ENCODE measurements at regions not wholly inside any gene's neighbourhood (a gene's known extent, or its start where the extent isn't known, plus 50 kb on each side); places are given as distances from the start of the nearest gene placed in this dataset.
A peak's percentile ranks its signal among the peaks of the same experiment; 100 is the strongest.
"Not testable (repeated sequence)": the region's sequence is repeated elsewhere in the genome, so short reads cannot be mapped to it uniquely, and the experiment has no call there.

DNA sequence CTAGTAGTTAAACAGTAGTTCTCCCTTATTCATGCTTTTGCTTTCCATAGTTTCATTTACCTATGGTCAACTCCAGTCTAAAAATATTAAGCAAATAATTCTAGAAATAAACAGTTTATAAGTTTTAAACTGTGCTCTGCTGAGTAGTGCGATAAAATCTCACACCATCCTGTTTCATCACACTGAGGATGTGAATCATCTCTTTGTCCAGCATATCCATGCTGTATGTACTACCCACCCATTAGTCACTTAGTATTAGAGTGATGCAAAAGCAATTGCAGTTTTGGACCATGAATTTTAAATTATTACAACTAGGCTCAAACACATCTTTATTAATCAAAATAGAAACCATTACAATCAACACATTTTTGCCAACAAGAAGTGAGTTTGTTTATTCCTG is 187.4 kb downstream of the TEX13C start:
- no peak for DNase-seq

DNA sequence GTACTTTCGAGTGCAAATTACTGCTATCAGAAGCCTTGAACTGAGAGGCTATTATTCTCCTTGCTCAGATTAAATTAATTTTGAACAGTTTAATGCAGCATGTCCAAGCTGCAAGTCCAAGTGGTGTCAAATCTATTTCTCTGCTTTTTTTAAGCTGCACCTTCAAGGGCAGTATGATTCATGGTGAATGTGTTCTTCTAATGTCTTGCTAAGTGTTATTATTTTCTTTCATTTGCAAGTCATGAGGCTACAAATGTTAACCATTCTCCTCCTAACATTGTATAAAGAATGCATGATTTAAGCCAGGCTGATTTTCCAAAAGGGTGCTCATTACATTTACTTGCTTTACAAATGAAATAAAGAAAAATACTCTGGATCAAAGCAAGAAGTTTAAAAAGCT is 200.4 kb downstream of the TEX13C start:
- DNase-seq = no peak

DNA sequence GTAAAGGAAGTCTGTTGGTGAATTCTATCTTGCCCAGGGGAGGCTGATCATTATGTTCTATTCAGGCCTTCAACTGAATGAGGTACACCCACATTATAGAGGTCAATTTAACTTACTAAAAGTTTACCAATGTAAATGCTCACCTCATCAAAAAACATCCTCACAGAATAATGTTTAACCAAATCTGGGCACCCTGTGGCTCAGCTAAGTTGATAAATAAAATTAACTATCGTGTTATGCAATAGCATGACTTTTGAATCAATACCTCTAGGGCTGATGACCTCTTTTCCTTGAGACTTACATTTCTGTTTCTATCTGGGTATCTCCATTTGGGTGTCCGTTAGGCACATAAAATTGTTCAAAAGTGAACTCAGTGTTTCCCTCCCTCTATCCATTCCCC is 203.1 kb downstream of the TEX13C start:
- no peak for DNase-seq

DNA sequence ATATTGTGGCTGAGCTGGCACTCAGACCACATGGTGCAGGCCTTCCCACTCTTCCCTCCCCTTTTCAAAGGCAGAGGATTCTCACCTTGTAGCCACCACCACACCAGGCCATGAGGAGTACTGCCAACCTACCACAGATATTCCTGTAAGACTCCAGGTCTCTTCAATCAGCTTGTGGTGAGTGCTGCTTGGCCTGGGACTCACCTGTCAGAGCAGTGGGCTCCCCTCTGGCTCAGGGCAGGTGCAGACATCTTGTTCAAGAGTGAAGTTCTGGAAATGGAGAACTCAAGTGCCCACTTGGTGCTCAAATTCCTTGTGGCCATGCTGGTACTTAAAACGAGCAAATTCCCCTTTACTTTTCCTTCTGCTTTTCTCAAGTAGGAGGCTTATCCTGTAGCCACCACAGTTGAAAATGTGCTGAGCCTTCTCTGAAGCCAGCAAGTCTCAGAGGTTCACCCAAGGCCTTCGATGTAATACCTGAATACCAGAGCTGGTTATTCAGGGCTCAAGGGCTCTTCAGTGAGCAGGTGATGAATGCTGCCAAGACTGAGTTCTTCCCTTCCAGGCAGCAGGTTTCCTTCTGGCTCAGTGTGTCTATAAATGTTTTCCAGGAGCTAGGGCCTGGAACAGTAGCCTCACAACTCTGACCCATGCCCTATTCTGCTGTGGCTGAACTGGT is 212.9 kb downstream of the TEX13C start:
- DNase-seq = no peak

DNA sequence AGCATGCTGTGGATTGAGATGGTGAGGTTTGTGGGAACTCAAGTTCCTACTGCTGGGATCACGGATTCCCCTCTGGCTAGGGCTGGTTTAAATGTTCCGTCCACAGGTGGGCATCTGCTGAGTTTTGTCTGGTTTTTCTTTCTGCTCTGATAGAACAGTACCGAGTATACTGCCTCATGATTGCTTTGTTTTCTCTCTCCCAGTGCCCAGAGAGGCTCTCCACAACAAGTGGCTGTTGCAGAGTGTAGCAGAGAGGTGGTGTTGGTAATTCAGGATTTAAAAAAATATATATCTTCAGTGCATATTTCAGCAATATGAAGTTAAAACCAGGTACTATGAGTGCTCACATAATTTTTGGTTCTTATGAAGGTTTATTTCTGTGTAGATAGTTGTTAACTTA is 213.7 kb downstream of the TEX13C start:
- no peak for DNase-seq

DNA sequence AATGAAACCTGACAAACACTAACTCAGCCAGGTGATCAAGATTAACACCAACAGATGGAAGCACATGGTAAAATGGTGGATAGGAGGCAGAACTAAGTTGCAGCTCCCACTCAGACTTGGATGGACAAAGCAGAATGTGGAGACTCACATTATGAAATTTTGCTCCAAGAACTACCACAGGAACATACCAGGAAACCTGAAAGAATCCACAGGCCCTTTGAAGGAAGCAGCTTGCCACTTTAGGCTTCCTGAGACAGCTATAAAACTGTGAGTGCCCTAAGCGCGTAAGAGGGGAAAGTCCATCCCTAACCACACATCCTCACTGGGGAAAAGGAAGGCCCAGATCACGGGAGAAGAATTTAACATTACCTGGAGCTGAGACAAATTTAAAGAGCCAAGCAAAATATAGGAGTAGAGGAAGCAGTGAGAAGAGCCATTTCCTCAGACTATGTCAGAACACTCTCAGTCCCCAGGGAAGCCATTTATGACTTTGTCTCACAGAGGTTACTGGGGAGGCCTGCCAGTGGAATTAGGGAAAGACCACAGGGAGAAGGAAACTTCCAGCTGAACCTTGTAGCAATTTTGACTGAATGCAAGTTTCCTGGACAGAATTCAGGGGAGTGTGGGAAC is 224.5 kb downstream of the TEX13C start:
- DNase-seq = no peak

DNA sequence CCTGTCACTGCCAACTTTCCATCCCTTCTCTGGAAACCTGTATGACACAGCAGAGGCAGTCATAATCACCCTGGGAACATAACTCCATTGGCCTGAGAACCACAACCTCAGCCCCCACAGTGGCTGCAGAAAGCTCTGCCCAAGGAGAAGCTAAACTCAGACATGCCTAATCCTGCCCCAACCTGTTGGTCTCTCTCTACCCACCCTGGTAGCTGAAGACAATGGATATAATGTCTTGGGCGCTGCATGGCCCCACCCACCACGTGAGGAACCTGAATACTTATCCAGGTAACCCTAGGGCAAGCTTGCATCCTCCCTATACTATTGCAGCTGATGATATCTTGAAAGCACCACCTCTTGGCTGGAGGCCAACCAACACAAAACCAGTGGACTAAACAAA is 225.2 kb downstream of the TEX13C start:
- no peak for DNase-seq

DNA sequence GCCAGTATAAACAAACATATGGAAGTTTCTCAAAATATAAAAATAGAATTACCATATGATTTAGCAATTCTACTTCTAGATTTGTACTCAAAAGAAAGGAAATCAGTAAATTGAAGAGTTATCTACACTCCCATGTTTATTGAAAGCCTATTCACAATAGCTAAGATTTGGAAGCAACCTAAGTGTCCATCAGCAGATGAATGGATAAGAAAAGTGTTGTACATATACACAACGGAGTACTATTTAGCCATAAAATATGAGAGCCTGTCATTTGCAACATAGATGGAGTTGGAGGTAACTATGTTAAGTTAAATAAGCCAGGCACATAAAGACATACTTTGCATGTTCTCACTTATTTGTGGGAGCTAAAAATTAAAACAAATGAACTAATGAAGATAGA is 257.8 kb downstream of the TEX13C start:
- DNase-seq = no peak

DNA sequence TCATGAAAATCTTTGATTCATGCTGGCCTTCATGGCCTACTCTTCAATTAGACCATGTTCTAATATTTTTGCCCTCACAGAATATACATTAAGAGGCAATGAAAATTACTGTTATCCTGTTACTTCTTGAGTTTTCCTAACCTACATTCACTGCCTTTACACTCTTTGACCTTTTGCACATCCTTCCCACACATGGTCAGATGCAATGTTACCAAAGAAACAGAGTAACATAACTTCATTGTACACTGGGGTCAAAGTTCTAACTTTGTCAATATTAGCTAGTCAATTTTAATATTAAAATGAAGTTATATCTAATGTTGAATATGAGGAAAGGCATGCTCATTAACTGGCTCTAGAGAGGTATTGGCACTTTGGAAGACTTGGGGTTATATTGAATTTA is 284.8 kb downstream of the TEX13C start:
- no peak for DNase-seq

DNA sequence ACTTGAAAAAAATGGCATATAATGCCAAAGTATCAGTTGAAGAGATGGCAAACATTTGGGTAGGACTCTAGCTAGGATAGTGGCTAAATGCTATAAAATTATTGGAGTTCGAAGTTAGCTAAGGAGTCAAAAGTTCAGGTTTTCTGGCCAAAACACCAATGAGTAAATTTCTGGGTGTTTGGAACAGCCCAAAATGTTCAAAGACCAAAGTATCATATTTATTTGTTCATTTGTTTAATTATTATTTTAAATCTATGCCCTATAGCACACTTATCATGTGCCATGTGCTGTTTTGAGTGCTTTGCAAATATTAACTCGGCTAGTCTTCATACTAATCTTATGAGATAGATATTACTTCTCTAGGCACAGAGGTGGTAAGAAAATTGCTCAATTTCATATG is 285.5 kb downstream of the TEX13C start:
- no peak for DNase-seq

DNA sequence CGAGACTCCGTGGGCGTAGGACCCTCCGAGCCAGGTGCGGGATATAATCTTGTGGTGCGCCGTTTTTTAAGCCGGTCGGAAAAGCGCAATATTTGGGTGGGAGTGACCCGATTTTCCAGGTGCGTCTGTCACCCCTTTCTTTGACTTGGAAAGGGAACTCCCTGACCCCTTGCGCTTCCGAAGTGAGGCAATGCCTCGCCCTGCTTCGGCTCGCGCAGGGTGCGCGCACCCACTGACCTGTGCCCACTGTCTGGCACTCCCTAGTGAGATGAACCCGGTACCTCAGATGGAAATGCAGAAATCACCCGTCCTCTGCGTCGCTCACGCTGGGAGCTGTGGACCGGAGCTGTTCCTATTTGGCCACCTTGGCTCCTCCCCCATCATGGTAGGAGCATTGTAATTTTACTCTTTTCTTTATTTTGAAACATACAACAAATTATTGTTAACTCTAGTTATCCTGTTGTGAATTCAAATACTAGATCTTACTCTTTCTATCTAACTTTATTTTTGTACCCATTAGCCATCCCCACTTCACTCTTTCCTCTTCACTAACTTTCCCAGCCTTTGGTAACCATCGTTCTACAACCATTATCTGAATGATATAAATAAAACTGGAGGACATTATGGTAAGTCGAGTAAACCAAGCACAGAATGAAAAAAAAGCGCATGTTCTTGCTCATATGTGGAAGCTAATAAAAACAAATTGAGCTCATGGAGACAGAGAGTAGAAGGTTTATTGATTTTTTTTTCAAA is 295.1 kb downstream of the TEX13C start:
- DNase-seq = not testable (repeated sequence)

DNA sequence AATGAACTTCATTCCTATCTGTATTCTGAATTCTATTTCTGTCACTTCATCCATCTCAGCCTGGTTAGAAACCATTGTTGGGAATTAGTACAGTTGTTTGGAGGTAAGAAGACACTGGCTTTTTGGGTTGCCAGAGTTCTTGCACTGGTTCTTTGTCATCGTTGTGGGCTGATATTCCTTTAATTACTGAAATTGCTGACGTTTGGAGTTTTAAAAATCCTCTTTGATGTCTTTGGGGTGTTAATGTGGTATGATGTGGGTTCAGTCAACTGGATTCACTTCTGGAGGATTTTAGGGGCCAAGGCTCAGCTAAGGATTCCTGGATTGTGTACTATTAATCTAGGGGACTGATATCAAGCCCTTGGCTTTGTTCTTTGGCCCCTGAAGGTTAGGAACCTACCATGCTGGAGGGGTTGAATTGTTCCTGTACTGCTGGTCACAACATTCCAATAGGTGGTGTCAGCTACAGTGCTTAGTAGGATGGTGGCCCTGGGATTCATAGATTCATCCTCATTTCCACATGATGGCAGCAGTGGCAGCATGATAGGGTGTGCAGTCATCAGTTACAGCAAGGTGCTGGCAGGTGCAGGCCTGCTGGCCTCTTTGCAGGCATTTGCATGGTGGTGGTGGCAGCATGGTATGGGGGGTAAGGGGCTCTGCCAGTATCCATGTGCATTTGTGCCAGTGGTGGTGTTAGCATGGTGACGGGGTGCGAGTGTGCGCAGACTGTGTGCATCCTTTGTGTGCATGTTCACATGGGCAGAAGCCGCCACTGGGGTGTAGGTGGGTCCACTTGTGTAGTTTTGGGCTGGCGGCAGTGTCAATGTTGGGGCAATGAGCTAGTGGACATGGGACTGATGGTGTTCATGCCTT is 301.3 kb downstream of the TEX13C start:
- no peak for DNase-seq

DNA sequence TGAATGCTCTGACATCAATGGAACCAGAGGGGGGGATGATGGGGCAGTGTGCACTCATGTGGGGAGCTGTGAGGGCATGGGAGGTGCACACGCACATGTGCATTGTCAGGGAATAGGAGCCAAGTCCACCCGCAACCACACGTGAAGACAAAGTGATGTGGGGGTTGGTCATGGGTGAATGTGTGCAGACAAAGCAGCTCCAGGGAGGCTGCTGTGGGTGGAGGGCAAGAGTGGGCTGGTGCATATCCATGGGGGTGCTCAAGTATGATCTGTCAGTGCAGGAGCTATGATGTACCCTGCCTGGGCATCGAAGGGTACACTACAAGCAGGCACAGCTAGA is 301.9 kb downstream of the TEX13C start:
- DNase-seq = no peak

DNA sequence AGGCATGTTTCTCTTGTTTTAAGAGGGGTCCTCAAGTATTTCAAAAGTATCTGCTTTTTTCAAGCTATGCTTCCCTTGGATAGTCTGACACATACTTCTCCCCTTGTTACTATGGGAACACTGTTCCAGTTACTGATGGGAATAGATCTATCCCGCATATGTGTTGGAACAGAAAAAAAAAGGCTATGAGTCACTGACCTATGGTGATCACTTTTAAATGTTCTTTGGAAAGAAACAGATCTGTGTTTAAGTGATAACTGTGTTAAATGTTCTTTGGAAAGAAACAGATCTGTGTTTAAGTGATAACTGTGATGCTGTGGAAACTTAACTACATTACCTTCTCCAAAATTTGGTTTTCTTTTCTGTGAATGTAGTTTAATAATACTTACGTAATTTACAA is 303.2 kb downstream of the TEX13C start:
- no peak for DNase-seq

DNA sequence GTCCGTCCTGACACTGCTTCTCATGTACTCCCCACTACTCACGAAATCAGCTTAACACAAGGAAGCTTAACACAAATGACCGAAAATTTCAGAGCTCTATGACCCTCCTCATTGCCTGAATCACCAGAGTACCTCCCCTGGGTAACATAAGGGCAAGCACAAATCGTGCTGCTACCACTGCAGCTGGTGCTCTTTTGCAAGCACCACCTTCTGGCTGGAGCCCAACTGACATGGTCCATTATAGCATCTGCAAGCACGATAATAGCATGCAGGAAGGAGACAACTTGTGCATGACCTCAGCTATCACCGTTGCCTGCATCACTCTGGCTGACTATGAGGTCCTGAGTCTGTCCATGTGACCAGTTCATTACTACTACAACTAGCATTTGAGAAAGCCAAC is 308.0 kb downstream of the TEX13C start:
- DNase-seq = no peak

DNA sequence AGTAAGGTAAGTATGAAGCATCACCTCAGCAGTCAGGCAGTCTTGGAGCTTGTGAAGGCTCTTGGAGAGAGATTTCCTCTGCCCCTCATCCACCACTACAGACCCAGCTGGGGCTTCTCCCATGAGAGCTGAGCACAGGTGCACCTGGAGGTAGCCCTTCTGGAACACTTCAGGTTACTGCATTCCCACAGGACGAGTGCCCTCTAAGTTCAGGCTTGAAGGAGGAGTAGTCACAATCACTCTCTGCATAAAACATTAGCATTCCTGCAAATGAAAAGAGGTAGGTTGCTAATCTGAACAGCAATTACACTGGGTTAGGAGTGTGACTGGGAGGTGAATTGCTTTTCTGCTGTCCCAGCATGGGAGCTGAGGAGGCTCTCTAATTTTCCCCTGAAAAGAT is 308.8 kb downstream of the TEX13C start:
- DNase-seq = no peak

DNA sequence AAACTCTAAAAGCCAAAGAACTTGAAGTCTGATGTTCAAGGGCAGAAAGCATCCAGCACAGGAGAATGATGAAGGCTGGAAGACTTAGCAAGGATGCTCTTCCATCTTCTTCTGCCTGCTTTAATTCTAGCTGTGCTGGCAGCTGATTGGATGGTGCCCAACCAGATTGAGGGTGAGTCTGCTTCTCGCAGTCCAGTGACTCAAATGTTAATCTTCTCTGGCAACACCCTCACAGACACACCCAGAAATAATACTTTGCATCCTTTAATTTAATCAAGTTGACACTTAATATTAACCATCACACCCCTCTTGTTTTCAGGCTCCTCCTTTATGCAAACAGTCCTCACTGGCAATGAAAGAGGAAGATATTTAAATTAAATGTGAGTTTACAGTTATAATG is 321.7 kb downstream of the TEX13C start:
- DNase-seq = no peak

DNA sequence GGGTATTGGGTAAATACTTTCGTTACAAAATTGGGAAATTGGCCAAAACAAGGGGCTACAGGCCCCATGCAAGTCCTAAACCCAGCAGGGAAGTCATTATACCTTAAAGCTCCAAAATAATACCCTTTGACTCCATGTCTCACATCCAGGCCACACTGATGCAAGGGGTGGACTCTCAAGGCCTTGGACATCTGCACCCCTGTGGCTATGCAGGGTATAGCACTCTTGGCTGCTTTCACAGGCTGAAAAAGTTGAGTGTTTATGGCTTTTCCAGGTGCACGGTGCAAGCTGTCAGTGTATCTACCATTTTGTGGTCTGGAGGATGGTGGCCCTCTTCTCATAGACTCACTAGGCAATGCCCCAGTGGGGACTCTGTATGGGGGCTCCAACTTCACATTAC is 326.5 kb downstream of the TEX13C start:
- DNase-seq = peak; percentile 12

DNA sequence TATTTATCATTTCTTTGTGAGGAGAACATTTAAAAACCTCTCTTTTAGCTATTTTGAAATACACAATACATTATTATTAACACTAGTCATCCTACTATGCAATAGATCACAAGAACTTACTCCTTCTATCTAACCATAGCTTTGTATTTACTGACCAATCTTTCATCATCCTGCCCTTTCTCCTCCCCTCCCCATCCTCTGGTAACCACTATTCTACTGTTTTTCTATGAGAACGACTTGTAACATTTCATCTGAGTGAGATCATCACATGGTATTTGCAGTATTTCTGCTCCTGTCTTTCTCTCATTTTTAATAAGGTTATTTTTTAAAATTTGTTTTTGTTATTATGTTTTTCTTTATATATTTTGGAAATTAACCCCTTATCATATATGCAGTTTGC is 331.8 kb downstream of the TEX13C start:
- no peak for DNase-seq

DNA sequence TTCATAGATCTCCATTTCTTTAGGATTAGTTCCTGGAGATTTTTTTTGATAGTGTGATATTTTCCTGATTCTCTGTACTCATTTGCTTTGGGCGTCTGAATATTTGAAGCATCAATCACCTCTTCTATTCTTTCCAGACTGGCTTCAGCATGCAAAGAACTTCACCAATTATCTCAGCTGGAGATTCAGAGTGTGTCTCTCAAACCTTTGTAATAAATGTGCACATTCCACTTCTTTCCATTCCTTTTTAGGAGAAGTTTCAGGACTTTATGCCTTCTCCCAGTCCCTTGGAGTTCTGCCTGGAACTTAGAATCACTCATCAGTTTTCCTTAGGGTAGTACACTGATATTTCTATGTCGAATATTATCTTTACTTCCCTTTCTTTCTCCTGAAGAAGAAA is 334.8 kb downstream of the TEX13C start:
- DNase-seq = no peak

DNA sequence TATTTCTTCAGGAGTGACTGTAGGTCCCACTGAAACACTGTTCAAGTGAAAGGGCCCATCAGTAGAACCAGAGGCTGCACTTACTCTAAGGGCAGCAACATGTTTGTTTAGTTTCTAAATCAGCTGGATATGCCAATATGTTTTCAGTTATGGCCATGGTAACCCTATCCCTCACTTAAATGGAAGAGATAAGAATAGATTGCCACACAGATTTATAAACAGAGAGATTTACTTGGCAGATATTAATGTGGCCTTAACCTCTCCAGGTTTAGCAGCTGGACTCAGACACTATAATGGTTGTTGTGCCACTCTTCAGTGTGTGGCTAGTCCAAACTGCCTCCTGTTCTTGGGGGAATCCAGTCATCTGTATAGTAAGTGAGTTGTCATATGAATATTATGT is 354.1 kb downstream of the TEX13C start:
- no peak for DNase-seq

DNA sequence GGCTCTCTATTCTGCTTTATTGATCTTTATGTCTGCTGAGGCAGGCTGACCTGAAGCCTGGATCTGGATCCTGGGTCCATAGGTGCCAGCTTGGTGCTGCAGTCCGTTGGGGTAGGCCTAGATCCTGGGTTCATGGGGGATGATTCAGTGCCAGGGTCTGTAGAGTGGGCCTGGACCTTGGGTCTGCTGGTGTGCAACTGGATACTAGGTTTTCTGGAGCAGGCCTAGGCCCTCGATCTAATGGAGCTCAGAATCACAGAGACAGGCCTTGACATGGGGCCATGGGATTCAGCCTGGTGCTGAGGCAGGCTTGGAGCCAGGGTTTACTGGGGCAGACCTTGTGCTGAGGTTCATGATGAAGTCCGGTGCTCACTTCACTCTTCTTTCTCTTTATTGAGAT is 358.6 kb downstream of the TEX13C start:
- DNase-seq = no peak

DNA sequence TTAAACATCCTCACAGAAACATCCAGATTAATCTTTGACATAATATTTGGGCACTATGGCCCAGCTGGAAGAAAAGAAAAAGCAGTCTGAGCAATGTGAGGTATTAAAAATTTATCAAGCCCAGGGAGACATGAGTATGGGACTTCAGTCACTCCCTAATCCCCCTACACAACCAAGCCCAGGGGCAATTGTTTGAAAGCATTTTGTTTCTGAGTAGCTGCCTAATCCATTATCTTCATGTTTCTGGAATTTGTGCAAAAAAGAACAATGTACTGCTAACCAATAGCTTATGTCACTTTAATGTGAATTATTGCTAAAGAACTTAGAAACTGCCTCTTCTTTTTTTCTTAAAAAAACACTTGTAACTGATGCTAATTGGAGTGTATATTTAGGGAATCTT is 360.7 kb downstream of the TEX13C start:
- no peak for DNase-seq

DNA sequence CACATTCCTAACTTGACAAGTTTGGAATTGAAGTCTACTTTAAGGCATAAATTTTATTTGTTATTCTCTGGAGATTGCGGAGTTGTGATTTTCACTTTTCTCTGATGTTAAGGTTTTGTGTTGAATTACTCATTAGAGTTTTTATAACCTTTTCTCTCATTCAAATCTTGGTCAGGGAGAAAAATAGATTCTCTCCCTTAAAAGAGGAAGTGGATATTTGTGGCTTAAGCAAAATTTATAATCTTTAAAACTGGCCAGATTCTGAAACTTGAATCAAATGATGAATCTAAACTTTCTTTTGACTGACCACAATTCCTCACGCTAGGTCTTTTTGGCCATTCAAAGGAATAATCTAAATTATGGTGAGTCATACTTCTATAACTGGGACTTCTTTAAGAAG is 361.4 kb downstream of the TEX13C start:
- no peak for DNase-seq

All from hematopoietic multipotent progenitor cell treated with erythropoietin and hydrocortisone succinate and interleukin-3 and kit ligand, for 8 days (in vitro differentiated cells).